ENCODE measurements at regions not wholly inside any gene's neighbourhood (a gene's known extent, or its start where the extent isn't known, plus 50 kb on each side); places are given as distances from the start of the nearest gene placed in this dataset.

DNA sequence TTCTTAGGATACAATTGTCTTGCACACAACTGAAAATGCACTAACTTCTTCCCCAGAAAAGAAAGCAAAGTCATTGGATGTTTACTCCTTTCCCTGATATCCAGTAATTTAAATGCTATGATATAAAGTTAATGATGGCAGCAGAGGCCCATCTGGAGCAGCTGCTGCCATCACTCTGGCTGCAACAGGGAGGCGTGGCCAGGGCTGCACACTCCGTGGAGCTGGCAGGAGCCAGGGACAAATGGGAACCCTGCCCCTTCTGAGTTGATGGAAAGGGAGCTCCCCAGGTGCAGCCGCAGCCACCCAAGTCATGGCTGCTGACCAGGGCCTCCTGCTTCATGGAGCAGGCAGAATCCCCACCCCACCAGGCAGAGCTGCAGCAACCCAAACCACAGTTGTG is 72.6 kb upstream of the ALDH1A3 start:
- TF ChIP-seq, protein P1, sequence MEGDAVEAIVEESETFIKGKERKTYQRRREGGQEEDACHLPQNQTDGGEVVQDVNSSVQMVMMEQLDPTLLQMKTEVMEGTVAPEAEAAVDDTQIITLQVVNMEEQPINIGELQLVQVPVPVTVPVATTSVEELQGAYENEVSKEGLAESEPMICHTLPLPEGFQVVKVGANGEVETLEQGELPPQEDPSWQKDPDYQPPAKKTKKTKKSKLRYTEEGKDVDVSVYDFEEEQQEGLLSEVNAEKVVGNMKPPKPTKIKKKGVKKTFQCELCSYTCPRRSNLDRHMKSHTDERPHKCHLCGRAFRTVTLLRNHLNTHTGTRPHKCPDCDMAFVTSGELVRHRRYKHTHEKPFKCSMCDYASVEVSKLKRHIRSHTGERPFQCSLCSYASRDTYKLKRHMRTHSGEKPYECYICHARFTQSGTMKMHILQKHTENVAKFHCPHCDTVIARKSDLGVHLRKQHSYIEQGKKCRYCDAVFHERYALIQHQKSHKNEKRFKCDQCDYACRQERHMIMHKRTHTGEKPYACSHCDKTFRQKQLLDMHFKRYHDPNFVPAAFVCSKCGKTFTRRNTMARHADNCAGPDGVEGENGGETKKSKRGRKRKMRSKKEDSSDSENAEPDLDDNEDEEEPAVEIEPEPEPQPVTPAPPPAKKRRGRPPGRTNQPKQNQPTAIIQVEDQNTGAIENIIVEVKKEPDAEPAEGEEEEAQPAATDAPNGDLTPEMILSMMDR (IDR thresholded peaks at IDR 0.05; ENCODE audit: insufficient read depth, low read depth, low read length): no peak
- TF ChIP-seq EZH2 (IDR thresholded peaks at IDR 0.05; ENCODE audit: insufficient read depth, low read length): no peak
